ENCODE measurements at regions not wholly inside any gene's neighbourhood (a gene's known extent, or its start where the extent isn't known, plus 50 kb on each side); places are given as distances from the start of the nearest gene placed in this dataset.
"Not testable (repeated sequence)": the region's sequence is repeated elsewhere in the genome, so short reads cannot be mapped to it uniquely, and the experiment has no call there.

- not testable (repeated sequence) for DNase-seq
Observed at GRCh38 chr10:42533866-42534265, 104.5 kb downstream of the ZNF33B start.

- no peak for DNase-seq
Observed at GRCh38 chr10:42532996-42533395, 105.4 kb downstream of the ZNF33B start.

- DNase-seq: no peak
Observed at GRCh38 chr10:42523098-42523497, 115.3 kb downstream of the ZNF33B start.

GRCh38 chr10:42519761-42520460, 118.5 kb downstream of the ZNF33B start:
- DNase-seq: no peak

GRCh38 chr10:42519079-42519478, 119.3 kb downstream of the ZNF33B start:
- no peak for DNase-seq

- DNase-seq: no peak
Observed at GRCh38 chr10:42513921-42514320, 124.4 kb downstream of the ZNF33B start.

GRCh38 chr10:42491801-42492200, 146.6 kb downstream of the ZNF33B start:
- DNase-seq: no peak

GRCh38 chr10:42491001-42491592, 147.3 kb downstream of the ZNF33B start:
- DNase-seq: no peak

DNA sequence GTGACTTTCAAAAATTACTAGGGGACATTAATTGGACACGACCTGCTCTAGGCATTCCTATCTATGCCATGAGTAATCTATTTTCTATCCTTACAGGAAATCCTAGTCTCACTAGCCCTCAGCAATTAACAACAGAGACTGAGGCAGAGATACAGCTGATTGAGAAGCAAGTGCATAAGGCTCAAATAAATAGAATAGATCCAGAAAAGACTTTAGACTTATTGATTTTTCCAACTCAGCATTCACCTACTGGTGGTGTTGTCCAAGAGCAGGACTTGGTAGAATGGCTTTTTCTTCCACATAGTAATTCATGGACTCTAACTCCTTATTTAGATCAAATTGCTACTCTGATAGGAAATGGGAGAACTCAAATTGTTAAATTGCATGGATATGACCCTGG, 148.0 kb downstream of the ZNF33B start:
- no peak for DNase-seq

GRCh38 chr10:42488416-42488815, 150.0 kb downstream of the ZNF33B start:
- no peak for DNase-seq

DNA sequence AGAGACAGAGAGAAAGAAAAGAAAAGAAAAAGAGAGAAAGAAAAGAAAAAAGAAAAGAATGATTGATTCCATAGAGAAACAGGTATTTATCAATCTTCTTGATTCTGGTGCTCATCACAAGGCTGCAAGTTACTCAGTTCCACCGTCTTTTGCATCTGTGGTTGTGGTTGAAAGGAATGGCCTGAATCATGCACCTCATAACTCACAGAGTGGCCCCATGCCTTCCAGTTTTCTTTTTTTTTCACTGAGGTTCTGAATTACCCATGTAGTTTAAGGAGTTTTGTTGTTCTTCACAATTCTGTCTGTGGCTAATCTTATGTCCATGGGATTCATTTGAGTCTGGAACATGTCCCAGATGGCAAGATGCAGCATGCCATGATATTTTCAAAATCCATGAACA, 156.0 kb downstream of the ZNF33B start:
- DNase-seq: no peak

DNA sequence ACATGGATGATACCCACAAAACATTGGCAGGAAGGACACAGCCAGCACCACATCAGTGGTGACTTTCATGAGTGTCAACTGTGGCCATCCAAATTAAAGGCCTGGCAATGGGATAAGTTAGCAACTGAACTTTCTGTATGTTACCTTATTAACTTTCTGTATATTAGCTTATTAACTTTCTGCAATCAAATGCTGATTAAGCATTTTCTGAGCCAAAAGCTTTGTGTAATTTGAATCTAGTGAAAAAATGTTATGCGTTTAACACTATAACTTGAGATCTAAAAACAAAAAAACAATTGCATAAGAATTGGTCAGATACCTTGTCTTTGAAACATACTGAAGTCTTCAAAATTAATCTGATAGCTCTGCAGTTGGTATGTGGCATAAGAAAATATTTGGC, 159.3 kb downstream of the ZNF33B start:
- DNase-seq: no peak

- no peak for DNase-seq
Observed at GRCh38 chr10:42477170-42477569, 161.2 kb downstream of the ZNF33B start.

DNA sequence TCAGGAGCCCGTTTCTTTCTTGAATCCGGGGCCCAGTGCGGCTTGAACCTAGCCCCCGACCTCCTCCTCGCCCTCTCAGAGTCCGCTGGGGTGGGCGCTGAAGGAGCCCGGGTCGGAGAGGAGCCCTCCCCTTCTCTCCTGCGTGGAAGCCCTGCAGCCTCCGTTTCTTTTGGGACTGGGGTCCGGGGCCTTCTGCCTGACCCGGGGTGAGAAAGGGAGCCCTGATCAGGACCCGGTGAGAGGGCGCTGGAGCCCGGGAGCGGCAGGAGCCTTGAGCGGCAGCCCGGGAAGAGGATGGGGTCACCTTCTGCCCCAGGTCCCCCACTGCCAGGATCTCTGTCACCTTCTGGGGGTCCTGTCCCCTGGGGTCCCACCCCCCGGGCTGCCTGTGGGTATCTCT, 162.3 kb downstream of the ZNF33B start:
- DNase-seq: no peak

GRCh38 chr10:42475168-42476098, 162.9 kb downstream of the ZNF33B start:
- no peak for DNase-seq

DNA sequence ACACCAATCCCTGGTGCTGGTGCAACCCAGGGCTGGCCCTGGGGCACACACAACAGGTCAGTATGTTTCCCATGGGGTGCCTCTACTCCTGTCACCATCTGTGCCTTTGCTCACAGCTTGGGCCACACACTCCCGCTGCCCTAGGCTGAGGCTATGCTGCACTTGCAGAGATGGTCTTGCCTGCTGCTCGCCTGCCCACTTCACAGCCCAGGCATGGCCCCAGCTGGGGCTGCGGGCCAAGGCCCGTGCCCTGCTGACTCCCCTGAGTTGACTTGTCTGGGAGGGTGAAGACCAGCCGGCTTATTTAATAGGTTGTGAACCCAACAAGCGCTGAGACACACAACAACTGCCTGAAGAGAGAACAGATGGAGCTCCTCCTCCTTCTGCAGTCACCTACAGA, 184.1 kb downstream of the ZNF33B start:
- DNase-seq: no peak

- no peak for DNase-seq
Observed at GRCh38 chr10:42431095-42431494, 207.3 kb downstream of the ZNF33B start.

DNA sequence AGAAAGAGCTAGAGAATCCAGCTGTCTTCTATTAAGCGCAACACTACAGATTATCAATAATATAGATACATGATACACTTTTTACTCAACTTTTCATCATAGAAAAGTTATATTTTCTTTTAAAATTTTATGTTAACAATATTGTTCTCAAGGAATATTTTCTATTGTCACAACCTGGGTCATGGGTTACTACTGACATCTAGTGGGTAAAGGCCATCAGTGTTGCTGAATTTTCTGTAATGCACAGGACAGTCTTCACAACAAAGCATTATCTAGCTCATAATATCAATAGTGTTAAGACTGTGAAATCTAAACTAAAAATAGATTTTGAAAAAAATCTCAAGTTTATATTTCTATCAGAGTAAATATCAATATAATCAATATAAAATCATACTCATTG, 209.8 kb downstream of the ZNF33B start:
- peak in 1 of 3 donors; percentile 4 for DNase-seq

- DNase-seq: no peak
Observed at GRCh38 chr10:42422911-42423310, 215.5 kb downstream of the ZNF33B start.

GRCh38 chr10:42421812-42422211, 216.6 kb downstream of the ZNF33B start:
- DNase-seq: no peak

DNA sequence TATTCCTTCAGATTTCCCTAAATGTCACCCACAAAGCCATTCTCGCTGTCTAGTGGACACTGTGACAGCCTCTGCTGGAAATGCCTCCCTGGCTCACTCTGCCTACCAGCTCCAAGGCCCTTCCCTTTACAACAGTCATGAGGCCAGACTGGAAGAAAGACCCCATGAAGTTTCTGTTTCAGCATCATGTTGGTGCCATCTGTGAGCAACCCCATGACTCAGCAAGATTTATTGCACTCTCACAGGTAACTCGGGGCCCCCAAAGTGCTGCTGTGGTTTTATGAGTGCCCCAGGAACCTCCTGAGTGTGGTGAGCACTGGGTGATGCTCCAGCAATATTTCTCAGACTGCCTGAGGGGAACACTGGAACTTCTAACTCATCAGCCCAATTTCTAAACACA, 218.6 kb downstream of the ZNF33B start:
- no peak for DNase-seq

- no peak for DNase-seq
Observed at GRCh38 chr10:42380926-42381547, 257.3 kb downstream of the ZNF33B start.

DNA sequence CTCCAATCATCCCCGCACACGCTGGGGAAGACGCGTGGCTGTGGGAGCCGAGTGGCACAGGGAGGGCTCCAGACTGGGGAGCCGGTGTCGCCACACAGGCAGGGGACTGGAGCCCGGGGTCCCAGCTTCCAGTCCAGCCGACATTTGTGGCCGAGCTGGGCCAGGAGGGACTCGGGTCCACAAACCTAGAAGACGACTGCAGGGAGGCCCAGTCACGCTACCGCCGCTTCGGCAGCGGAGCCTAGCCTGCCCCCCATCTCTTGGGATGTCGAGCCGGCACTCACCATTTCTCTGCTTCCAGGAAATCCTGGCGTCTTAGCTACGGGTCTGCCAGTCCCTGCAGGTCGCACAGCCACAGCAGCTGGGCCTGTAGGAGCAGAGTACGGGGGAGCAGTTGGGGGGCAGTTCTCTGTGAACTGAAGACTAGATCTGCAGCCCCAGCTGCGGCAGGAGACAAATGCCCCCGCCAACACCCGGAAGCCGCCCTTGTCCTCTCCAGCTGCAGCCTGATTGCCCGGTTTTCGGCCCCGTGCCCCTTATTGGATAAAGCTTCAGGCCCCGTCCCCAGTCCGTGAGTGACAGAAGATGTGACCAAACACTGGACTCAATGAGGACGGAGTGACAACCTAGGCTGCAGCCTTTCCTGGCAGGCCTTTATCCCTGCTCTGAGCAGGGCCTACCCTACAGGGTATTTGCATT, 270.7 kb downstream of the ZNF33B start:
- DNase-seq: peak; percentile 52 to 64 (median 58)
